Thyroid gland (tissue), 4 donors: ENCODE measurements at regions not wholly inside any gene's neighbourhood (a gene's known extent, or its start where the extent isn't known, plus 50 kb on each side); places are given as distances from the start of the nearest gene placed in this dataset.

ENCODE experiments used
- DNase-seq, 2 donors: peaks; one replicate each; pipeline ENCODE4 v3.0.0-alpha.2; 2019
- H3K27ac ChIP-seq, 3 donors: fragments of 200-600 bp; sonication (generic); 1 replicate in 2 of 3; 2 replicates in 1 of 3; pipeline ENCODE4 v1.5.1; 2016 to 2019; ENCODE audit warnings: mild to moderate bottlenecking in 1 of 3, moderate library complexity in 1 of 3
- H3K27me3 ChIP-seq: fragments of 200-600 bp; sonication (generic); one replicate; pipeline ENCODE4 v1.5.1; 2019
- H3K36me3 ChIP-seq, 2 donors: fragments of 200-600 bp; sonication (generic); one replicate each; pipeline ENCODE4 v1.5.1; 2016 to 2019
- H3K4me1 ChIP-seq, 2 donors: fragments of 200-600 bp; sonication (generic); one replicate each; pipeline ENCODE4 v1.5.1; 2017 to 2019
- H3K4me3 ChIP-seq, 3 donors: fragments of 200-600 bp; sonication (generic); replicated peaks in 1 of 3; 1 replicate in 2 of 3; 2 replicates in 1 of 3; pipeline ENCODE4 v1.5.1; 2016; ENCODE audit warnings: mild to moderate bottlenecking in 1 of 3
- H3K9me3 ChIP-seq: fragments of 200-600 bp; sonication (generic); one replicate; pipeline ENCODE4 v1.5.1; 2017
- POLR2A ChIP-seq, 2 donors: fragments of 450-650 bp; IDR thresholded peaks; one replicate each; pipeline ENCODE4 v1.6.1; 2017; ENCODE audit warnings: antibody characterized with exemption in 2 of 2, mild to moderate bottlenecking in 2 of 2, moderate library complexity in 1 of 2
- WGBS, 2 donors: methylation state at CpG; one replicate each; pipeline ENCODE4 v1.1.5; 2017; 5-methylcytosine and 5-hydroxymethylcytosine counted together
- intact Hi-C: fragments of 100-400 bp; cut with DNase I; formaldehyde crosslinking; loops from one replicate; pipeline ENCODE4 v1.15.1; 2023
- TF ChIP-seq, protein P1 (sequence below), 6 experiments: fragments of 200-600 bp in 3 of 6; fragments of 450-650 bp in 3 of 6; sonication (generic) in 3 of 6; IDR thresholded peaks; one replicate each; pipeline ENCODE4 v1.5.1; 2016 to 2019; ENCODE audit warnings: antibody characterized with exemption in 6 of 6, mild to moderate bottlenecking in 2 of 6, inconsistent platforms in 1 of 6, moderate library complexity in 1 of 6

DNA sequence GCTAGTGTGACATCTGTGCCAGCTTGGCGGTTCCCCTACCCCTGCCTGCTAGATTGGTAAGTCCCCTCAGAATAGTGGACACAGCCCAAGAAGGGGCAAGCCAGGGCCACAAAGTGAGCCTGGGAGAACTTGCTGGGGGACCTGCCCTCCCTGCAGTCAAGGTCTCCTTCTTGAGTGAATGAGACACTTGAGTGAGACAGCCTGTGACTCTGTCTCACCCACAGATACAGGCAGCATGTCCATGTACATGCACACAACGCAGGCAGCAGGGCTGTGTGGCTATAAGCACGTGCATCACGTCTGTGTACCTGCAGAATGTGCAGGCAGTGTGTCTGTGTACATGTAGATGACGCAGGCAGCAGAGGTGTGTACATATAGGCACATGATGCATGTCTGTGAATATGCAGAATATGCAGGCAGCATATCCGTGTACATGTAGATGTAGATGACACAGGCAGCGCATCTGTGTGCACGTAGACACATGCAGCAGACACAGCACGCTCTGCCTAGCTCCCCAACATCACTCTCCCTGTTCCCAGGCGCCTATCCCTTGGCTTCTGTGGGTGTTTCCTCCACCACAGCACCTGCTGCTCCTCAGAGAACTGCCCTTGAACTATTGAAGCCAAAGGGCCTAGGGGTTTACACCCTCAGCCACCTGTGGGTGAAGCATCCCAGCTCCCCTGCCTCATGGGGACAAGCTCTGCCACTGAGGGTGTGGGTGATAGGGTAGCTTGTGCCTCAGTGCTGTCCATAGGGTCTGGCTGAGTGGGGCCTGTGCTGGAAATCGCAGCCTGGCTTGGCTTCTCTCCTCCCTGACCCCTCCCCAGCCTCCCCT, 147.2 kb upstream of the TWIST2 start:
- no peak overlapping the region for H3K4me3 ChIP-seq
- intact Hi-C loops: no loop called here
- WGBS, 2 donors: 76 to 94% methylated on average over 9 to 10 of the region's 11 CpGs
- no peak overlapping the region for H3K27ac ChIP-seq
- no peak for DNase-seq
- H3K9me3 ChIP-seq: no peaks in the 10 kb centered on the region
- H3K4me1 ChIP-seq: peaks cover 0 to 4% of the 10 kb centered on the region in 2 donors
- H3K36me3 ChIP-seq: no peaks in the 10 kb centered on the region
- TF ChIP-seq, protein P1, sequence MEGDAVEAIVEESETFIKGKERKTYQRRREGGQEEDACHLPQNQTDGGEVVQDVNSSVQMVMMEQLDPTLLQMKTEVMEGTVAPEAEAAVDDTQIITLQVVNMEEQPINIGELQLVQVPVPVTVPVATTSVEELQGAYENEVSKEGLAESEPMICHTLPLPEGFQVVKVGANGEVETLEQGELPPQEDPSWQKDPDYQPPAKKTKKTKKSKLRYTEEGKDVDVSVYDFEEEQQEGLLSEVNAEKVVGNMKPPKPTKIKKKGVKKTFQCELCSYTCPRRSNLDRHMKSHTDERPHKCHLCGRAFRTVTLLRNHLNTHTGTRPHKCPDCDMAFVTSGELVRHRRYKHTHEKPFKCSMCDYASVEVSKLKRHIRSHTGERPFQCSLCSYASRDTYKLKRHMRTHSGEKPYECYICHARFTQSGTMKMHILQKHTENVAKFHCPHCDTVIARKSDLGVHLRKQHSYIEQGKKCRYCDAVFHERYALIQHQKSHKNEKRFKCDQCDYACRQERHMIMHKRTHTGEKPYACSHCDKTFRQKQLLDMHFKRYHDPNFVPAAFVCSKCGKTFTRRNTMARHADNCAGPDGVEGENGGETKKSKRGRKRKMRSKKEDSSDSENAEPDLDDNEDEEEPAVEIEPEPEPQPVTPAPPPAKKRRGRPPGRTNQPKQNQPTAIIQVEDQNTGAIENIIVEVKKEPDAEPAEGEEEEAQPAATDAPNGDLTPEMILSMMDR (IDR thresholded peaks at IDR 0.05): no peak
- H3K27me3 ChIP-seq: no peaks in the 10 kb centered on the region

DNA sequence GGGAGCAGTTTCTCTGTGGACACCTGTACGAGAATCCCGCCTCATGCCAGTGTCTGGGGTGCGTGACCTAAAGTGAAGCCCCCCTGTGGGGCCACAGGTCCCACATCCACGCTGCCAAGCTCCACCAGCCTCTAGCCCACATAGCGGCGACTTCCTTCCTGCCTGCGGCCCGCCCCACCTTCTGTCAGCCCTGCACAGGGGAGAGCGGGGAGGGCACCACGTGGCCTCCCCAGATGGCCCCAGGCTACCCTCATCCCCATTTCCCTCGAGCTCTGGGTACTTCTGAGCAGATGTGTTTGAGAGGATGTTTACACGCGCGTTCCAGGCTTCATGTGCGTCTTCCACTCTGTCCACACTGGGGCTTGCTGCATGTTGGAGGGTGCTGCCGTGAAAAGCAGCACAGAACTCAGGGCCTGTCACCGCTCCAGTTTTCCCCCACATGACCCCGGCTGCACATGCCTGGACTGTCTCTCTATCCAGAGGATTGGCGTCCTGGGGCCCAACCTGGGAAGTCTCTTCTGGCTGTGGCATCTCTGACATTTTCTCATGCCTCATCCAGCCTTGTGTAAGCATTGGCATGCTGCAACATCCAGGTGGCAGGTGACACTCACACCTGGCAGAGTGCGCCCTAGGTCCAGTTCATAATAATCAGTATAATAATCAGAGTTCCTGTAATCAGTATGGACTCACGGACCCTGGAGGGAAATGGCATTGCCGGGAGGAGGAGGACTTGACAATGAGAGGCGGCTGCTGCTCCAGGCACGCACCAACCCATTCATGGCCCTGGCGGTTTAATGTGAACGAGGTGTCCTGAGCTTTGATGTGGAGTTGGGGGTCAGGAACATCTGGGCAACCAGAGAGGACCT, 146.3 kb upstream of the TWIST2 start:
- 84 to 88% methylated on average over 23 to 26 of the region's 26 CpGs for WGBS, 2 donors
- H3K36me3 ChIP-seq: no peaks in the 10 kb centered on the region
- intact Hi-C loops: no loop called here

GRCh38 chr2:238702276-238703052, 145.4 kb upstream of the TWIST2 start:
- no peak for TF ChIP-seq POLR2A (IDR thresholded peaks at IDR 0.05)
- TF ChIP-seq, protein P1 (IDR thresholded peaks at IDR 0.05): no peak
- Histone ChIP-seq H3K36me3 (no peaks in the 10 kb centered on the region), H3K4me3 (no peak overlapping the region), H3K27ac (no peak overlapping the region), H3K4me1 (no peaks in the 10 kb centered on the region), H3K27me3 (no peaks in the 10 kb centered on the region), H3K9me3 (no peaks in the 10 kb centered on the region)
- WGBS, 2 donors: 83 to 92% methylated on average over 21 of the region's 21 CpGs
- no peak for DNase-seq
- intact Hi-C loops: no loop called here

More for the DNA sequence above, 146.3 kb upstream of the TWIST2 start:
- Histone ChIP-seq H3K4me1 (no peaks in the 10 kb centered on the region), H3K9me3 (no peaks in the 10 kb centered on the region), H3K27me3 (no peaks in the 10 kb centered on the region), H3K27ac (no peak overlapping the region), H3K4me3 (no peak overlapping the region)
- no peak for TF ChIP-seq POLR2A (IDR thresholded peaks at IDR 0.05)
- TF ChIP-seq, protein P1 (IDR thresholded peaks at IDR 0.05): no peak
- no peak for DNase-seq

GRCh38 chr2:238703053-238703415, 144.9 kb upstream of the TWIST2 start:
- 83 to 88% methylated on average over 4 of the region's 4 CpGs for WGBS, 2 donors
- H3K27ac ChIP-seq: no peak overlapping the region

More at GRCh38 chr2:238703053-238703415, 144.9 kb upstream of the TWIST2 start:
- Histone ChIP-seq H3K4me3 (no peak overlapping the region), H3K9me3 (no peaks in the 10 kb centered on the region), H3K36me3 (no peaks in the 10 kb centered on the region), H3K27me3 (no peaks in the 10 kb centered on the region), H3K4me1 (no peaks in the 10 kb centered on the region)
- DNase-seq: no peak
- intact Hi-C loops: no loop called here
- TF ChIP-seq, protein P1 (IDR thresholded peaks at IDR 0.05): no peak
- TF ChIP-seq POLR2A (IDR thresholded peaks at IDR 0.05): no peak
